HG03139 (cell line): ENCODE measurements at regions not wholly inside any gene's neighbourhood (a gene's known extent, or its start where the extent isn't known, plus 50 kb on each side); places are given as distances from the start of the nearest gene placed in this dataset.
"Not testable (repeated sequence)": the region's sequence is repeated elsewhere in the genome, so short reads cannot be mapped to it uniquely, and the experiment has no call there.

Experiments
- ATAC-seq: cut with Tn5 transposase; IDR thresholded peaks from one replicate; pipeline ENCODE4 v1.9.1; 2021; ENCODE audit not compliant: unreplicated experiment

- not testable (repeated sequence) for ATAC-seq
Observed at GRCh38 chr2:111355823-111356511, 235.3 kb downstream of the BCL2L11 start.

- ATAC-seq, result not testable (repeated sequence)
Observed at GRCh38 chr2:111356512-111357031, 235.9 kb downstream of the BCL2L11 start.

- not testable (repeated sequence) for ATAC-seq
Observed at GRCh38 chr2:111365986-111366640, 245.4 kb downstream of the BCL2L11 start.

- not testable (repeated sequence) for ATAC-seq
Observed at GRCh38 chr2:111366641-111367029, 245.9 kb downstream of the BCL2L11 start.

- not testable (repeated sequence) for ATAC-seq
Observed at GRCh38 chr2:111367080-111367479, 246.4 kb downstream of the BCL2L11 start.

GRCh38 chr2:111367871-111368270 is 247.2 kb downstream of the BCL2L11 start:
- not testable (repeated sequence) for ATAC-seq

GRCh38 chr2:111368288-111368687 is 247.6 kb downstream of the BCL2L11 start:
- not testable (repeated sequence) for ATAC-seq

- ATAC-seq, result not testable (repeated sequence)
Observed at GRCh38 chr2:111373060-111373459, 252.3 kb downstream of the BCL2L11 start.

- not testable (repeated sequence) for ATAC-seq
Observed at GRCh38 chr2:111373989-111374388, 253.3 kb downstream of the BCL2L11 start.

GRCh38 chr2:111374734-111375133 is 254.0 kb downstream of the BCL2L11 start:
- ATAC-seq, result not testable (repeated sequence)

- ATAC-seq, result not testable (repeated sequence)
Observed at GRCh38 chr2:111375320-111375883, 254.7 kb downstream of the BCL2L11 start.

GRCh38 chr2:111376272-111376970 is 255.7 kb downstream of the BCL2L11 start:
- ATAC-seq, result not testable (repeated sequence)

- not testable (repeated sequence) for ATAC-seq
Observed at GRCh38 chr2:111376971-111377352, 256.2 kb downstream of the BCL2L11 start.

GRCh38 chr2:111377386-111377959 is 256.8 kb downstream of the BCL2L11 start:
- ATAC-seq, result not testable (repeated sequence)

GRCh38 chr2:111378348-111378747 is 257.6 kb downstream of the BCL2L11 start:
- not testable (repeated sequence) for ATAC-seq

- not testable (repeated sequence) for ATAC-seq
Observed at GRCh38 chr2:111380733-111381439, 260.2 kb downstream of the BCL2L11 start.

GRCh38 chr2:111381530-111382306 is 261.0 kb downstream of the BCL2L11 start:
- ATAC-seq, result not testable (repeated sequence)

- ATAC-seq, result not testable (repeated sequence)
Observed at GRCh38 chr2:111382507-111382906, 261.8 kb downstream of the BCL2L11 start.

- ATAC-seq, result not testable (repeated sequence)
Observed at GRCh38 chr2:111383311-111383710, 262.6 kb downstream of the BCL2L11 start.
